Gastroesophageal sphincter (tissue), 4 donors: ENCODE measurements at regions not wholly inside any gene's neighbourhood (a gene's known extent, or its start where the extent isn't known, plus 50 kb on each side); places are given as distances from the start of the nearest gene placed in this dataset.

ENCODE experiments used
- ATAC-seq: fragments of 150-250 bp; one replicate; pipeline ENCODE4 v1.9.1; 2016; ENCODE audit warnings: mild to moderate bottlenecking, moderate library complexity
- H3K27ac ChIP-seq, 4 donors: fragments of 200-600 bp; sonication (generic) in 3 of 4; 1 replicate in 3 of 4; 2 replicates in 1 of 4; pipeline ENCODE4 v1.5.1; 2016 to 2019
- H3K27me3 ChIP-seq: fragments of 200-600 bp; sonication (generic); one replicate; pipeline ENCODE4 v1.5.1; 2019
- H3K36me3 ChIP-seq, 2 donors: fragments of 200-600 bp; sonication (generic); one replicate each; pipeline ENCODE4 v1.5.1; 2019; ENCODE audit warnings: control low read depth in 1 of 2
- H3K4me1 ChIP-seq, 3 donors: fragments of 200-600 bp; sonication (generic); 1 replicate in 2 of 3; 2 replicates in 1 of 3; pipeline ENCODE4 v1.5.1; 2016 to 2019; ENCODE audit warnings: control low read depth in 2 of 3
- H3K4me3 ChIP-seq, 2 donors: fragments of 200-600 bp; sonication (generic); one replicate each; pipeline ENCODE4 v1.5.1; 2019; ENCODE audit warnings: mild to moderate bottlenecking in 1 of 2, moderate library complexity in 1 of 2
- H3K9me3 ChIP-seq, 3 donors: fragments of 200-600 bp; sonication (generic); one replicate each; pipeline ENCODE4 v1.5.1; 2017 to 2019; ENCODE audit warnings: control low read depth in 2 of 3
- EP300 ChIP-seq: sonication (generic); formaldehyde crosslinking; IDR thresholded peaks from one replicate; pipeline ENCODE4 v1.6.1; 2017; ENCODE audit warnings: antibody characterized with exemption, mild to moderate bottlenecking
- POLR2A ChIP-seq, 2 donors: fragments of 450-650 bp; IDR thresholded peaks; one replicate each; pipeline ENCODE4 v1.6.1; 2017; ENCODE audit warnings: antibody characterized with exemption in 2 of 2, mild to moderate bottlenecking in 2 of 2, moderate library complexity in 1 of 2
- POLR2AphosphoS5 ChIP-seq: sonication (generic); formaldehyde crosslinking; IDR thresholded peaks from one replicate; pipeline ENCODE4 v1.6.1; 2017; ENCODE audit warnings: antibody characterized with exemption
- WGBS, 2 donors: methylation state at CpG; one replicate each; pipeline ENCODE4 v1.1.5; 2018; ENCODE audit warnings: low coverage in 1 of 2; 5-methylcytosine and 5-hydroxymethylcytosine counted together
- TF ChIP-seq, protein P1 (sequence below), 4 experiments: fragments of 200-600 bp in 2 of 4; fragments of 450-650 bp in 2 of 4; sonication (generic) in 1 of 4; IDR thresholded peaks; one replicate each; pipeline ENCODE4 v1.5.1; 2017 to 2019; ENCODE audit warnings: antibody characterized with exemption in 4 of 4, mild to moderate bottlenecking in 2 of 4, moderate library complexity in 2 of 4

DNA sequence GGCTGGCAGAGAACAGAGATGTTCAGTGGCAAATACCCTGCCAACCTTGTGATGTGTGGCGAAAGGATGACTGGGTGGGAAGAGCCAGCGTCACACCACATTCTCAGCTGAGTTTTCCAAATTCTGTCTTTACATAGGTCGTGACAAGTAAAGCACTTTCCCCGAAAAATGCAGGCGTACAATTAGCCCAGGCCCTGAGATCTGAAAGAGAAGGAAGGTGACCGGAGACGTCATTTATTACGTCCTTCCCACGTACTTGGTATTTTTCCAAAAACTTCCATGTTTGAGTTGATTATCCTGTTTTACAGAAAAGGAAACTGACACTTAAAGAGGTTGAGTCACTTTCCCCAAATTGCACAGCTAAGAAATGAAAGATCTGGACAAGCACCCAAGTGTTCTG is 413.3 kb downstream of the PRDM2 start:
- peaks cover 0 to 10% (median 0%) of the 10 kb centered on the region in 3 donors for H3K4me1 ChIP-seq
- H3K36me3 ChIP-seq = no peaks in the 10 kb centered on the region
- WGBS, 2 donors = 70 to 87% methylated on average over 8 of the region's 9 CpGs
- no peak overlapping the region for H3K4me3 ChIP-seq
- H3K27me3 ChIP-seq = no peaks in the 10 kb centered on the region
- H3K9me3 ChIP-seq = no peaks in the 10 kb centered on the region
- no peak for ATAC-seq
- TF ChIP-seq, protein P1, sequence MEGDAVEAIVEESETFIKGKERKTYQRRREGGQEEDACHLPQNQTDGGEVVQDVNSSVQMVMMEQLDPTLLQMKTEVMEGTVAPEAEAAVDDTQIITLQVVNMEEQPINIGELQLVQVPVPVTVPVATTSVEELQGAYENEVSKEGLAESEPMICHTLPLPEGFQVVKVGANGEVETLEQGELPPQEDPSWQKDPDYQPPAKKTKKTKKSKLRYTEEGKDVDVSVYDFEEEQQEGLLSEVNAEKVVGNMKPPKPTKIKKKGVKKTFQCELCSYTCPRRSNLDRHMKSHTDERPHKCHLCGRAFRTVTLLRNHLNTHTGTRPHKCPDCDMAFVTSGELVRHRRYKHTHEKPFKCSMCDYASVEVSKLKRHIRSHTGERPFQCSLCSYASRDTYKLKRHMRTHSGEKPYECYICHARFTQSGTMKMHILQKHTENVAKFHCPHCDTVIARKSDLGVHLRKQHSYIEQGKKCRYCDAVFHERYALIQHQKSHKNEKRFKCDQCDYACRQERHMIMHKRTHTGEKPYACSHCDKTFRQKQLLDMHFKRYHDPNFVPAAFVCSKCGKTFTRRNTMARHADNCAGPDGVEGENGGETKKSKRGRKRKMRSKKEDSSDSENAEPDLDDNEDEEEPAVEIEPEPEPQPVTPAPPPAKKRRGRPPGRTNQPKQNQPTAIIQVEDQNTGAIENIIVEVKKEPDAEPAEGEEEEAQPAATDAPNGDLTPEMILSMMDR (IDR thresholded peaks at IDR 0.05) = no peak
- no peak for TF ChIP-seq EP300
- no peak for TF ChIP-seq POLR2A (IDR thresholded peaks at IDR 0.05)
- TF ChIP-seq POLR2AphosphoS5 = no peak
- H3K27ac ChIP-seq = no peak overlapping the region

- H3K9me3 ChIP-seq = no peaks in the 10 kb centered on the region
- WGBS, 2 donors = 46 to 74% methylated on average over 8 of the region's 15 CpGs
- H3K27ac ChIP-seq = no peak overlapping the region
- TF ChIP-seq EP300 (no peak), POLR2A (IDR thresholded peaks at IDR 0.05) (no peak)
- TF ChIP-seq, protein P1 (IDR thresholded peaks at IDR 0.05) = peak; percentile 21 to 75 (median 50)
- peaks cover 0 to 2% (median 0%) of the 10 kb centered on the region in 3 donors for H3K4me1 ChIP-seq
- peak; percentile 34 for ATAC-seq
- H3K36me3 ChIP-seq = no peaks in the 10 kb centered on the region
- H3K27me3 ChIP-seq = no peaks in the 10 kb centered on the region
- no peak overlapping the region for H3K4me3 ChIP-seq
These were observed 414.0 kb downstream of the PRDM2 start for GRCh38 chr1:14113841-14114567.

- Histone ChIP-seq H3K36me3 (no peaks in the 10 kb centered on the region), H3K4me1 (no peaks in the 10 kb centered on the region), H3K27ac (no peak overlapping the region), H3K27me3 (no peaks in the 10 kb centered on the region), H3K4me3 (no peak overlapping the region), H3K9me3 (peaks cover 0 to 9% (median 0%) of the 10 kb centered on the region in 3 donors)
- WGBS, 2 donors = 76 to 87% methylated on average over 3 to 4 of the region's 4 CpGs
- ATAC-seq = no peak
- TF ChIP-seq, protein P1 (IDR thresholded peaks at IDR 0.05) = no peak
- no peak for TF ChIP-seq EP300
- no peak for TF ChIP-seq POLR2A (IDR thresholded peaks at IDR 0.05)
- no peak for TF ChIP-seq POLR2AphosphoS5
These were observed 416.0 kb downstream of the PRDM2 start for GRCh38 chr1:14115976-14116375.

DNA sequence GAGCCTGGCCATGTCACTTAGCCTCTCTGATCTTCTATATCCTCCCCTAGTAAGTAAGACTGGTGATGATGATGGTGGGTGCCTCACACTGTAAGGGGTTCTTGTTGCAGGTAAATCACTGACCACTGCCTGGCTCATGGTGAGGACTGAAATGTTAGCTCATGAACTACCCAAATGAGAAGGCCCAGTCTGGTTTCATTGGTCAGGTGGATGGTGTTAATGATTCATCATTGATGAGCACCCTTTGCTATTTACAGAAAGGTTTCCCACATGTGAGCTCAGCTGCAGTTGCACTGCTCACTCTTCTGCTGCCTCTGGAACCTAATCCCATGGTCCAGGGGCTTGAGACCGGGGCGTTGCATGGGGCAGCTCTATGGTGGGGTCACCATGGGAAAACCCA is 417.7 kb downstream of the PRDM2 start:
- TF ChIP-seq EP300 (no peak), POLR2AphosphoS5 (no peak), POLR2A (IDR thresholded peaks at IDR 0.05) (no peak)
- TF ChIP-seq, protein P1 (IDR thresholded peaks at IDR 0.05) = no peak
- ATAC-seq = no peak
- no peak overlapping the region for H3K27ac ChIP-seq
- no peaks in the 10 kb centered on the region for H3K36me3 ChIP-seq
- no peak overlapping the region for H3K4me3 ChIP-seq
- no peaks in the 10 kb centered on the region for H3K4me1 ChIP-seq
- WGBS, 2 donors = 100% methylated on average over 2 of the region's 2 CpGs; no CpG with 5 or more reads in 1 of the 2 donors
- H3K9me3 ChIP-seq = peaks cover 0 to 9% (median 0%) of the 10 kb centered on the region in 3 donors
- H3K27me3 ChIP-seq = no peaks in the 10 kb centered on the region
